Hepatocyte (in vitro differentiated cells): ENCODE measurements at regions not wholly inside any gene's neighbourhood (a gene's known extent, or its start where the extent isn't known, plus 50 kb on each side); places are given as distances from the start of the nearest gene placed in this dataset.

Source experiments
- CTCF ChIP-seq: fragments of 200-600 bp; sonication (generic); IDR thresholded peaks from 2 replicates; pipeline ENCODE4 v1.5.1; 2016; ENCODE audit warnings: antibody characterized with exemption, mild to moderate bottlenecking; ENCODE audit not compliant: poor library complexity
- EZH2phosphoT487 ChIP-seq: fragments of 200-600 bp; sonication (generic); IDR thresholded peaks from one replicate; pipeline ENCODE4 v1.6.1; 2018; ENCODE audit warnings: antibody characterized with exemption, mild to moderate bottlenecking, low read depth, moderate library complexity; ENCODE audit not compliant: unreplicated experiment, severe bottlenecking

- no peak for TF ChIP-seq CTCF
- TF ChIP-seq EZH2phosphoT487, result no peak
Observed at GRCh38 chr11:101723371-101723770, 139.6 kb upstream of the TRPC6 start.
